ENCODE measurements at regions not wholly inside any gene's neighbourhood (a gene's known extent, or its start where the extent isn't known, plus 50 kb on each side); places are given as distances from the start of the nearest gene placed in this dataset.

DNA sequence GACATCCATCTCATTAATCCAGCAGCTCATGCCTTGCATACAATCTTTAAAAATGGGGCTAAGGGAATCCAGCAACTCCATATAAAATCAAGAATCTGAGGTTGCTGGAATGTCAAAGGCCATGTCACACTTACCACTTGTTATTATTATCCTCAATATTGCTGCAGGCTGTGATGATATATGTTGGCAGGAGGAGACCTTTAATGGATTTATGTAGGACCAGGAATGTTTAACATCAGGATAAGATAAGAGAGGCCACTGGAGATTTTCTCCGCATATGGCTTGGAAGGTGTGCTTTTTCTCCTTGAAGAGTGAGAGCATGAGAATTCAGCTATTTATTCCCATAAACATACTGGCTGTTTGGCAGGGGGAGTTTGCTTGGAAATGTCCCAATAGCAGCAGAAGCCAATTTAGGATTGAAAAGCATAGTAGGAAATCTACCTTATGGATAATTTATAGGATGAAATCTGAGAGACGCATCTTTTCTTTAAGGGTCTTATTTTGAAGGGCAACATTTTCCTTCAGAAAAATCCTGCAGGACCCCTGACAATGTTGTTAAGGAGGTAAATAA, 481.4 kb downstream of the AGTPBP1 start:
- no peak for DNase-seq (ENCODE audit: low read depth in 2 of 2)

DNA sequence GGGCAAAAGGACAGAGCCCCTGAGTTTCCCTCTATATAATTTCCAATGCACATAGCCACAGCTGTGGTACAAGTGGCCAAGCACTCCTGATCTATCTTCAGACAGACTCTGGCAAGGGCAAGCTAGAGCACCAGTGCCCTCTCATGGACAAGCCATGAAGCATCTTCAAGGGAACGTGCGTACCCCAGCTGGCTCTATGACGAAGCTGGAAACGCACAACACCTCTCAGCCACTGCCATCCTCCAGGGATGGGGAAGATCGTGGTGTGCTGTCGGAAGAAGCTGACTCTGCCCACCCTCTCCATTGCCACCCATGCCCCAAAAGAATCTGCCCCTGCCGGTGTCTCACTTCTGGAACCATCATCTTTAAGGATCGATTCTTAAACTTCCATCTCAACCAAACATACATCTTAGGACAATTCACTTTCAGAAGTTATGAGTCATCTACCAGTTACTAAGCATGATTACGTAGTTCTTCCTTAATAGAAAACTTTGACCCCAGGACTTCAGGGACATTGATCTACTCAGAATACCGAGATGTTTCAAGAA, 482.9 kb downstream of the AGTPBP1 start:
- DNase-seq (ENCODE audit: low read depth in 2 of 2): no peak

DNA sequence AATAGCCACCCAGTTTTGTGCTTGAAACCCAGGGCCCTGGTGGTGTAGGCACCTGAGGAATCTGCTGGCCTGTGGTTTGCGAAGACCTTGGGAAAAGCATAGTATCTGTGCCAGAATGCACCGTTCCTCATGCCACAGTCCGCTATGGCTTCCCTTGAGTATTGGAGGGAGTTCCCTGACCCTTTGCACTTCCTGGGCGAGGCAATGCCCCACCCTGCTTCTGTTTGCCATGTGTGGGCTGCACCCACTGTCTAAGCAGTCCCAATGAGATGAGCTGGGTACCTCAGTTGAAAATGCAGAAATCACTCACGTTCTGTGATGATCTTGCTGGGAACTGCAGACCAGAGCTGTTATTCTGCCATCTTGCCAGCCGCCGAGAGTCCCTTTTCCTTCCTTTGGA, 483.5 kb downstream of the AGTPBP1 start:
- no peak for DNase-seq (ENCODE audit: low read depth in 2 of 2)

DNA sequence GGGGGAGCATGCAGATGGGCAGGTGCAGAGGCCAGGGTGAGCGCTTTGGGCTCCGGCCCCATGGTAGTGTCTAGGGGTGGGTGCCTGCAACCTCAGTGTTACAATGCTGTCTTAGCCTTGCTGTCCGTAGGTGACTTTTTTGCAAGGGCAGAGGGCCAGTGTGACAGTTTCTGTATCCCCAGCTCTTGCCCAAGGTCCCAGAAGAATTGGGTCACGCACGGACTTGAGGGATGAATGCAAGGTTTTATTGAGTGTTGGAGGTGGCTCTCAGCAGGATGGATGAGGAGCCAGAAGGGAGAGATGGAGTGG, 492.5 kb downstream of the AGTPBP1 start:
- no peak for DNase-seq (ENCODE audit: low read depth in 2 of 2)

DNA sequence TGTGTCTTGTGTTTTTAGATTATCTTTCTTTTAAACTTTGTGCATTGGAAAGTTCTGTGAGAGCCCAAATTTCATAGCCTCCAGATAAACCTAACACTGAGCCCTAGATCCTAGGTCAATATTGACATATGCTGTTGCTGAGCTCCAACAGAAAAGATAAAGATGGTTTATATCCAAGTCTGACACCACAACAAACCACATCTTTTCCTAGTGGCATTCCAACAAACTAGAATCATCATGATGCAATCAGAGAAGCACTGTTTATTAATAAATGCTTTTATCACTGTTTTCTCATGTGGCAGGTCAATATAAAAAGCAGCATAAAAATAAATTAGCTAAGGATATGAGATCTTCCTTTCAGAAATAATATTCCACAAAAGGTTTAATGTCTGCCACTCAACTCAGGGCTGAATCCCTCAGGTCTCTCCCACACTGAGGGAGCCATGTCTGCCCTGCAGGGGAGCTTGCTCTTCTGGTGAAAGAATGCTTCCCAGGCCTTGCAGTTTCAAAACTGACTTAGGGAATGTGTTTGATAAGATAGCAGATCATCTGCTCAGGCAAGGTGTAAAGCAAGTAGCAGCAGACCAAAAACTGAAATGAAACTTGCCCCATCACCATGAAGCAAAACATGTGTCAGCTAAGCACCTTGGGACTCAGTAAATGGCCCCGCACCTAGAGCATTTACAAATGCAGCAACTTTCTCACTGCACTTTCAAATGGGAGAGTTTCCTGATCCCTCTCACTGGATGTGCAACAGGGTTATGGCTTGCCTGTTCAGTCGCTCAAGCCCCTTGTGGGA, 493.0 kb downstream of the AGTPBP1 start:
- DNase-seq (ENCODE audit: low read depth in 2 of 2): no peak

DNA sequence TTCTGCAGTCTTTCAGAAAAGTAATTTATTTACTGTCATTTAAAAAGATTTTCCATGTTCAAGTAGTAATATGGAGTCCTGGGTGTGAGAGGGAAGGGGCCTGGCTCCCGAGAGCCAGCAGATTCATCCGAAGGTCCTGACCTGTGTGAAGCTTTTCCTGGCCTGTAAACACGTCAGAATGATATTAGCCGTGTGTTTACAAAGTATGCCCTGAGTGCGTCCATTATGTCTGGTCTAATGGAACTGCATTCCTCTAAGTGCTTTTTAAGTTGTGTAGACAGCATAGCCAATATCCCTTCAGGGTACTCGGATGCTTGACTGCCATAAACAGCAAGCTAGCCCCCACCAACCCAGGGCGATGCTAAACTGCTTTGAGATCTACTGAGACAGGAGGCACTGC, 495.2 kb downstream of the AGTPBP1 start:
- DNase-seq (ENCODE audit: low read depth in 2 of 2): no peak

DNA sequence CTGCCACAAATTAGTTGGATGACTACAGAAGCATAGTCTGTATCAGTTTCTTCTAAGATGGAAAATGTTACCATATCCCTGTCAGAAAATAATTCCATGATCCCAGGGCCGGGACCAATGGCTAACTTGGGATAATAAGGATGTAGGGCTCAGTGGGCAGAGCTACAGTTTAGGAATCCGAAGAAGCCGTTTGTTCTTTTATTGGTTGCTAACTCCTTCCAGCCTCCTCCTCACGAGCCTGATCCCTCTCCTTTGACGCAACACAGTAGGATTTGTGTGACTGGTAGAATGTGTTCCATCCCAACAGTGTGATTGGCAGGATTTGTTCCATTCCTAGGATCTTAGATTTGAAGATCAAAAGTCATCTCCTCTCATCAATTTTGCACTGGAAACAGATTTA, 496.9 kb downstream of the AGTPBP1 start:
- no peak for DNase-seq (ENCODE audit: low read depth in 2 of 2)

DNA sequence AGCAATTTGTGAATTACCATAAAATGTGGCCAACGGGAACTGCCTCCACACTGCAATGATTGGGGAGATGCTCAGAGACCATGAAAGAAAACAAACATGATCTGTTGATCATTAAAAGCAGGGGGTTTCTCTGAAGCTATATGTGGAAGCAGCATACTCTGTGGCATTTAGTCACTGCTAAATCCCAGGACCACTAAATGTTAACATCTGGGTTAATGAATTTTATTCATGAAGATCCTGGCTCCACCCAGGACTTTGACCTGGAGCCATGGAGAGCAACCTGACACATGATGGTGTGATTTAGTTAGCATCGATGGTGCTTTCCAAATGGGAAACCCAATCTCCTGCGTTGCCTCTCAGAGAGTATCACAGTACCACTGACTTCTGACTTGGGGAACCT, 497.8 kb downstream of the AGTPBP1 start:
- no peak for DNase-seq (ENCODE audit: low read depth in 2 of 2)

DNA sequence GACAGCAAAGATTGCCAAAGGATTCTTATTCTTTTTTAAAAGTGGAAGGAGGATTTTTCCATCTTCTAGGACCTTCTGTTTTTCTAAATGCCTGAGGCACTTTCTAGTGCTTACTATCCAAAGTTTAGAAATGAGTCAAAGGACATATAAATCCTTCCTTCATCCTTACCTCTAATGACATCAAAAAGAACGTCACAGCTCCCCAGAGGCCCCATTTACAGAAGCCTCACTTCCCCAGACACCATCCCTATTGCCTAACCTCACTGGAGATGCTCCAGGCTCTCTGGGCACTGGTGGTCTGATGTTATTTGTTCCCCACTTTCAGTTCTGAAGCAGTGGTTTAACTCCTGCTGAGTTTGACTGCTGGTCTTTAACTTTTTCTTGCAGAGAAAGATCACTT, 504.3 kb downstream of the AGTPBP1 start:
- DNase-seq (ENCODE audit: low read depth in 2 of 2): no peak

DNA sequence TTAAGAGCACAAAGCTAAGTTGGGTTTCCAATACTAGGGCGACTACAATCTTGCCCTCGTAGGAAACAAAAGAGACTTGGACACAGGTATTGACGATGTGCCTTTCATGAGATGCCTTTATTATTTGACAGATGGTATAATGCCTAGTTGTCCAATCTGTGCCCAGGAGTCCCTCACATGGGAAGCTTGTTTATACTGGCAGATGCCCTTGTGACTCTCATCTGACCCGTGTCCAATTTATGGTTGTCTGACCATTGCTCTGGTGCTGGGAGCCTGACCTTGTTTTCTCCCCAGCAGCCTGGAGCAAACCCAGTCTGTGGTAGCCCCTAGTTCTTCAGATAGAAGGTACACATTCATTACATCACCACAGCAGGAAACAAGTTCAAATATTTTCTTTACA, 511.7 kb downstream of the AGTPBP1 start:
- DNase-seq (ENCODE audit: low read depth in 2 of 2): no peak

DNA sequence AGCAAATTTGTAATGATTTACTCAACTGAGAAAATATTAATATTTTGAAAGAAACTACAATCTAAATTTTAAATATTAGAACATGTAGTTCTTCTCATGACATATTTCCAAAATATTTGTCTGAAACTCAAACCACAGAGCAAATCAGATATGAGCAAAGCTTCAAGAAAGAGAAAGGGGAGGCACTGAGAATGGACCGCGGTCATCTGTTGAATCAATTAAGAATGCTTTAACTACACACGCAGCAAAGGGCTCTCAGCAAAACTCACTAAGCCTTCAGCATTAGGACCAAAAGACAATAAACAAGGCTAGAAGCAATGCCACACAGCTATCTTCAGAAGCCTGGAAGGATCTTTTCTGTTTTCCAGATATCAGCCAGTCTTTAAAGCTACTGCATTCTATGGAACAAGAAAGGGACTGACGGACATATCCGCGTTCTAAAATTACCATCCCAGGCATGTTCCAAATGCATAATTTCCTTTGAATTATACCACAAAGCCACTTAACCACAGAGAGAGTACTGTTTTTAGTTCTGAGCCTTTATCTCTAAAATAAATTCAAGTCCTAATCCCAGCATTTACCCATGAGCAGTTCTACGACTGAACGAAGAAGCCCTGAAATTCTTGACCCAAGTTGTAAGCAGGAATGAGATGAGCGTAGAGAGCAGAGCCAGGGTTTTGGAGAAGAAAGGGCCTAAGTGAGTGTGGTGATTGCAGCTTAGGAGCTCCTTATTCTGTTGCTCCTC, 513.5 kb downstream of the AGTPBP1 start:
- no peak for DNase-seq (ENCODE audit: low read depth in 2 of 2)

DNA sequence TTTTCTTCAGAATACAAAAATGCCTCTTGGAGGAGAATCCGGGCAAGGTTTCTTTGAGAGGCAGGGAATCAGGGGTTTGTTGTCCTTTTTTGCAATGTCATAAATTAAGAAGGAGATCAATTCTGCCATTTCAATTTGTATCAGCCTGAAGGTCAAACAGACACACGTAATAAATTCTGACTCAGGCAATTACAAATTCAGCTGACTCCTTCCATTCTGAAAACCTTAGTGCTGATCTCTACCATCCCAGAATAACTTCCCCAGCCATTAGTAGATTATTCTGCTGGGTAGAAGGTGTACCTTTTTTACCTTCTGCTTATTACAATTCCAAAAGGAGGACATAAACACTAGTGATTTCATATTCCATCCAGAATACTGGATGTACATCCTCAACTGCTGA, 516.6 kb downstream of the AGTPBP1 start:
- DNase-seq (ENCODE audit: low read depth in 2 of 2): no peak

DNA sequence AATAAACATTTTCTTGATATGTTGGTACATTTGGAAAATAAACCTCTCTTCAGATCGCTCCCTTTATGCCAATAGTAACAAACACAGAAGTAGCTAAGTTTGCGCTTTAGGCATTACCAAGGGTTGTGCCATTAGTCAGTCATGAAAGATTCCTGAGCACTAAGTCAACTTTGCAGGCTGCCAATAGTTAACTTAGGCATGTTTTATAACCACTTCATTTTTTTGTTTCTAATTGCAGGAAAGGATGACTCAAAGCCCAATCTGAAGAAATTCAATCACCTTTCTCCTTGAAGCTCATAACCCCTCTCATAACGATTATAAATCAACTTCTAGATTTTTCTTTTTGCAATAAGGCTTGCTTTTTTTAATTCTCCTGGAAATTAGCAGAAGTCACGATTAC, 517.0 kb downstream of the AGTPBP1 start:
- DNase-seq (ENCODE audit: low read depth in 2 of 2): no peak

DNA sequence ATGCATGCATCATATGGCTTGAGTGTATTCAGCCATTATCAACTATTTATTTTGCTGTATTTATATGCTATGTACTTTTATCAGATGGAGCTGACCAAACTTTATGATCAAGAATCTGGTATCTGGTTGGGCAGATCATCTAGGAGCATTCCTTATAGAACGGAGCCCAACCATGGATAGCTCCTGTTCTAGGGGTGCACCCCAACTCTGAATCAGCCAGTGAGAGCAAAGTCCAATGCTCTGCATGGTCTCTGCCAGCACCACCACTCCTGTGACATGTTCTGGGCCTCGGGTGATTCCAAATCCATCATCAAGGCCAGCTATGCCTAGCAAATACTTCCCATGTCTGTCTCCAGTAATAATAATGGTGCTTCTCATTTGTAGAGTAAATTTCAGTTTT, 517.5 kb downstream of the AGTPBP1 start:
- no peak for DNase-seq (ENCODE audit: low read depth in 2 of 2)

DNA sequence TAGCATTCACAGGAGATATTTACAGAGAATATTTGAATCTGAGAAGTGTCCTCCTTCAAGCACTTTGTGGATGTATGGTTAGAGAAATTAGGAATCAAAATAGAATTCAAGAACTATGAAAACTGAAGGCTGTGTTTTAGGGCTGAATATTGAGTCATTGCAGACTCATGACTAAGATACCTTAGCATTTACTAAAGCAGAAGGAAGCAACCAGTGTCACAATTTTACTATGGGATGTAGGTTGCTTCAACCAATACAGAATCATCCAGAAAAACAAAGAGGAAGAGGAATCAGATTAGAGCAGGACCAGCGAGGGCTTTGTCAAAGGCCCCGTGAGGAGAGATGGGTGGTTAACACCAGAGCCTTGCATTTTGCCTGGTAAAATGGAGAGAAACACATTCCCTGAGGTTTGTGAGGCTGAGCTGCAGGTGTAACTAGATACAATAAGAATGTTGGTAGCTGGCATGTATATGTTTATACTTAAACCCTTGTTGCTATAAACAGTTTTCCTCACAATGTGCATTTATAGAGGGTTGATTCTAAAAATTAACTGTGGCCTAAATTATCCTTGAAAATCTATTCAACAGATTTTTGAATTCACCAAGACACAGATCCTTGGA, 518.1 kb downstream of the AGTPBP1 start:
- DNase-seq (ENCODE audit: low read depth in 2 of 2): no peak

DNA sequence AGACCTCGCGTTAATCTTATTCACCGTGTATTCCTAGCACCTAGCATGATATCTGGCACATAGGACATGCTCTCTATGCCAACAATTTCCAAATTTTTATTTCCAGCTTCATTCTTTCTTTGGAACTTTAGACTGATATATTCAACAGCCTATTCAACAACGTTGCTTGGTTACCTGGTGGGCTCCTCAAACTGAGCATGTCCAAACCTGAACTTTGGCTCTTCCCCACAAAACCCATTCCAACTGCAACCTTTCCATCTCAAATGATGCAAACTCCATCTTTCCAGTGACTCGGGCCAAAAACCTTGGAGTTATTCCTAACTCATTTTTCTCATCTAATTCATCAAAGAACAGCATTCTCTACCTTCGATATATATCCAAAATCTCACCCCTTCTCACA, 525.2 kb downstream of the AGTPBP1 start:
- DNase-seq (ENCODE audit: low read depth in 2 of 2): no peak

DNA sequence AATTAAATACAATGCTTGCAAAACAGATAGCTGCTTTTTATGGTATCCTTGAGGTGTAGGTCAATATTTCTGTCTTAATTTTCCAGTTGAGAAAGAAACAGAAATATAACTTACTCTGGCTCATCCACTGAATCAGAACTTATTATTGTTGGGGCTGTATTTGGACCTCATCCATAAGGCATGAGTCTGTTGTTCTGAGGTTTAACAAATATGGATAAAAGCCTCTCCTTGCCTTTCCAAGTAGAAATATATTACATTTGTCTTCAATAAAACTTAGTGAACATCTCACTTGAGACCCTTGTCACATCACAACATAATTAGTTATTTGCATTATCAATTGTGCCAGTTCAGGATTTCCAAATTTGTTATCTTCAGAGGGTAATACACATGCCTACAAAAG, 525.8 kb downstream of the AGTPBP1 start:
- no peak for DNase-seq (ENCODE audit: low read depth in 2 of 2)

DNA sequence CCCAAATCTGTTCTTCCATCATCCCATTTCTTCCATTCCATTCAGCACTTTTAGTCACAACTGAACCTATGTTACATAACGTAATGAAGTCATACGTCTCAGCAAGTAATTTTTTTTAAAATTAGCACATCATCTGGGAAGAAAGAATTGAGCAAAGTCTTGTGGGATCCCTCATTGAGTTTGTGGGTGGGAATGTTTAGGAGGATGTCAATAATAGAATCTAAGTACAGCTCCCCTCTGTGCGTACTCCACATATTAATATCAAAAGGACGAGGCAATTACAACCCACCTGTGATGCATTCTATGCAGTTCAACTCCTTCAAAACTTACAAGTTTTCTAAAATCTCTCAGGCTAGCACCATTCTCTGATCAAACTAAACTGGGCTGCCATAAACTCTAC, 526.3 kb downstream of the AGTPBP1 start:
- DNase-seq (ENCODE audit: low read depth in 2 of 2): no peak

DNA sequence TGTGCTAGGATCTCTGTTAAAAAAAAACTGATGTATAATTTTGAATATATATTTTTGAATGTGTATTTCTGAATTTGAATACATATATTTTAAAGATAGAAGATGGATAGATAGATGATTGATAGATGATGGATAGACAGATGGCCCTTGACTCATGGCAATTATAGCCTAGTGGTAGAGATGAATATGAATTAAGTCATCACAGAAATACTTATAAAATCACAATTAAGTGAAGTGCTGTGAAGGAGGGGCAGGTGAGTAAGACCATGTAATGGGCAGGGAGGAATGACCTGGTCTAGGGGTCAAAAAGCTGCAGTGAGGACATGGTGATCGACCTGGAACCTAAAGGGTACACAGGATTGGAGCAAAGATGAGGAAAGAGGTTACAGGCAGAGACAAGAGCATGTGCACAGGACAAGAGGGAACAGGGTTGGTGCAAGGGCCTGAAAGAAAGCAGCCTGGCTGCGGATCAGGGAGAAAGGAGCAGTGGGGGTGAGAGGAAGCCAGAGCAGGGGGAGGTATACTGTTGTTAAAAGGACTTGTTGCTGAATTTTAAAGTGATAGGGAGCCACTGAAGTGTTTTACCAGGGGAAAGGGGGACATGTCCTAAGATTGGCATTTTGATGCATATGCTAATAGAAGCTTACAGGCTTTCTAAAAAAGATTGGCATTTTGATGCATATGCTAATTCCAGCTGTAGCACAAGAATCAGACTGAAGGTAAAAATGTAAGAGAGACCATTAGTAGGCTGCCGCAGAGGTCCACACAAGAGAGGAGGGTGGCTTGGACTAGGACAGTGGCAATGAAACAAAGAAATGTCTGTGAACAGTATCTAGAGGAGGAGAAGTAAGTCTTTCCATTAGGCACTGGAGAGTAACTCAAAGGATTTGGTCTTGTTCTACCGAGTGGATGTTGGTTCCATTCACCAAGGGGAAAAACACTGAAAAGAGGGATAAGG, 527.8 kb downstream of the AGTPBP1 start:
- no peak for DNase-seq (ENCODE audit: low read depth in 2 of 2)

DNA sequence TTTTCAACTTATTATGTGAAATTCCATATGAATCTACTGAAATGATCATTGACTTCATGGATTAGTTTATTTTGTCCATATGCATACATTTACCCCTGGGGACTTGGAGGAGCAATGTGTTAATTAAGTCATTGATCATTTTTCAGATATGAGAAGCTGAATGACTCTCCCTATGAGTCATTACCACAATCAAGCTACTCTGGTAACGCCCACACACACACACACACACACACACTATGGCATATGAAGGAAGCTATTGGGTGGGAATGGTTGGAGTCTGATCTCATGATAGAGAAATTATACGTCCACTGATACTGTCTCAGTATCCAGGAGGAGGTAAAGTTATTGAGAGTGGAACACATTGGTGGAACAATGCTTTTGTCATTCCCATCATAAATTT, 528.9 kb downstream of the AGTPBP1 start:
- DNase-seq (ENCODE audit: low read depth in 2 of 2): no peak

DNA sequence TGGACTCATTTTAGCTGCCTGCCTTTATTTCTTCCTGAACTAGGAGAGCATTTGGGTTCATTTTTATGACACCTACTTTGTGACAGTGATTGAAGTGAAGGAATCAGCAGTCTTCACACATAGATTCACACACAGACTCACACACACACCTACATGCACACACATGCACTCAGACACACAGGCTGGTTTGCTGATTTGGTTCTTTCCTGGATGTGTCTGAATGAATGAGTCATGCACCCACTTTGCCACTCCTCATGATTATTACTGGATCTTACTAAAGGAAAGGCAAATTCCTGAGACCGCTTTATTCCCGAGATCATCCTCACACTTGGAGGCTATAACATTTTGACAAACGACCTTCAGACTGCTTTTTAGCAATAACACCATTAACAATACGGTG, 529.5 kb downstream of the AGTPBP1 start:
- no peak for DNase-seq (ENCODE audit: low read depth in 2 of 2)

Data from stimulated activated CD8-positive, alpha-beta memory T cell treated with anti-CD3 and anti-CD28 coated beads, Interleukin-2, amount 100 ng/mL, for 48 hours (primary cell).